Gastroesophageal sphincter (tissue), 4 donors: ENCODE measurements at regions not wholly inside any gene's neighbourhood (a gene's known extent, or its start where the extent isn't known, plus 50 kb on each side); places are given as distances from the start of the nearest gene placed in this dataset.

Source experiments
- ATAC-seq: fragments of 150-250 bp; one replicate; pipeline ENCODE4 v1.9.1; 2016; ENCODE audit warnings: mild to moderate bottlenecking, moderate library complexity
- H3K27ac ChIP-seq, 4 donors: fragments of 200-600 bp; sonication (generic) in 3 of 4; 1 replicate in 3 of 4; 2 replicates in 1 of 4; pipeline ENCODE4 v1.5.1; 2016 to 2019
- H3K27me3 ChIP-seq: fragments of 200-600 bp; sonication (generic); one replicate; pipeline ENCODE4 v1.5.1; 2019
- H3K36me3 ChIP-seq, 2 donors: fragments of 200-600 bp; sonication (generic); one replicate each; pipeline ENCODE4 v1.5.1; 2019; ENCODE audit warnings: control low read depth in 1 of 2
- H3K4me1 ChIP-seq, 3 donors: fragments of 200-600 bp; sonication (generic); 1 replicate in 2 of 3; 2 replicates in 1 of 3; pipeline ENCODE4 v1.5.1; 2016 to 2019; ENCODE audit warnings: control low read depth in 2 of 3
- H3K4me3 ChIP-seq, 2 donors: fragments of 200-600 bp; sonication (generic); one replicate each; pipeline ENCODE4 v1.5.1; 2019; ENCODE audit warnings: mild to moderate bottlenecking in 1 of 2, moderate library complexity in 1 of 2
- H3K9me3 ChIP-seq, 3 donors: fragments of 200-600 bp; sonication (generic); one replicate each; pipeline ENCODE4 v1.5.1; 2017 to 2019; ENCODE audit warnings: control low read depth in 2 of 3
- EP300 ChIP-seq: sonication (generic); formaldehyde crosslinking; IDR thresholded peaks from one replicate; pipeline ENCODE4 v1.6.1; 2017; ENCODE audit warnings: antibody characterized with exemption, mild to moderate bottlenecking
- POLR2A ChIP-seq, 2 donors: fragments of 450-650 bp; IDR thresholded peaks; one replicate each; pipeline ENCODE4 v1.6.1; 2017; ENCODE audit warnings: antibody characterized with exemption in 2 of 2, mild to moderate bottlenecking in 2 of 2, moderate library complexity in 1 of 2
- POLR2AphosphoS5 ChIP-seq: sonication (generic); formaldehyde crosslinking; IDR thresholded peaks from one replicate; pipeline ENCODE4 v1.6.1; 2017; ENCODE audit warnings: antibody characterized with exemption
- WGBS, 2 donors: methylation state at CpG; one replicate each; pipeline ENCODE4 v1.1.5; 2018; ENCODE audit warnings: low coverage in 1 of 2; 5-methylcytosine and 5-hydroxymethylcytosine counted together
- TF ChIP-seq, protein P1 (sequence below), 4 experiments: fragments of 200-600 bp in 2 of 4; fragments of 450-650 bp in 2 of 4; sonication (generic) in 1 of 4; IDR thresholded peaks; one replicate each; pipeline ENCODE4 v1.5.1; 2017 to 2019; ENCODE audit warnings: antibody characterized with exemption in 4 of 4, mild to moderate bottlenecking in 2 of 4, moderate library complexity in 2 of 4

DNA sequence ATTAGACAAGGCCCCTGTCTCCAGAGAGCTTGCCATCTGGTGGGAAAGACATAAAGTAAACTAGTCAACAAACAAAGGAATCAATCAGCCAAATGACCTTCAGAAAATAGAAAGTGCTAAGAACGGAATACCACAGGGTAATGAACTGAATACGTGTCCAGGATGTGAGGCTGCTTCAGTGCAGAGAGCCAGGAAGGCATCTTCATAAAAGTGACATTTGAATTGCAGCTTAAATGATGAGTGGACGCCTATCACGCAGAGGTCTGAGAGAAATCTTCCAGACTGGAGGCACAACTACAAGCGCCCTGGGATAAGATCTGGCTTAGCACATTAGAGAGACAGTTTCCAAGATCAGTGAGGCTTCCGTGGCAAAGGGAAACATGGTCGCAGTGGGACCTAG, 574.1 kb upstream of the CDH8 start:
- peaks cover 0 to 6% (median 0%) of the 10 kb centered on the region in 3 donors for H3K9me3 ChIP-seq
- no peaks in the 10 kb centered on the region for H3K27me3 ChIP-seq
- no peak overlapping the region for H3K4me3 ChIP-seq
- no peaks in the 10 kb centered on the region for H3K4me1 ChIP-seq
- H3K36me3 ChIP-seq, result no peaks in the 10 kb centered on the region
- H3K27ac ChIP-seq, result no peak overlapping the region
- ATAC-seq, result no peak
- TF ChIP-seq POLR2A (IDR thresholded peaks at IDR 0.05), result no peak
- TF ChIP-seq POLR2AphosphoS5, result no peak
- TF ChIP-seq EP300, result no peak
- TF ChIP-seq, protein P1, sequence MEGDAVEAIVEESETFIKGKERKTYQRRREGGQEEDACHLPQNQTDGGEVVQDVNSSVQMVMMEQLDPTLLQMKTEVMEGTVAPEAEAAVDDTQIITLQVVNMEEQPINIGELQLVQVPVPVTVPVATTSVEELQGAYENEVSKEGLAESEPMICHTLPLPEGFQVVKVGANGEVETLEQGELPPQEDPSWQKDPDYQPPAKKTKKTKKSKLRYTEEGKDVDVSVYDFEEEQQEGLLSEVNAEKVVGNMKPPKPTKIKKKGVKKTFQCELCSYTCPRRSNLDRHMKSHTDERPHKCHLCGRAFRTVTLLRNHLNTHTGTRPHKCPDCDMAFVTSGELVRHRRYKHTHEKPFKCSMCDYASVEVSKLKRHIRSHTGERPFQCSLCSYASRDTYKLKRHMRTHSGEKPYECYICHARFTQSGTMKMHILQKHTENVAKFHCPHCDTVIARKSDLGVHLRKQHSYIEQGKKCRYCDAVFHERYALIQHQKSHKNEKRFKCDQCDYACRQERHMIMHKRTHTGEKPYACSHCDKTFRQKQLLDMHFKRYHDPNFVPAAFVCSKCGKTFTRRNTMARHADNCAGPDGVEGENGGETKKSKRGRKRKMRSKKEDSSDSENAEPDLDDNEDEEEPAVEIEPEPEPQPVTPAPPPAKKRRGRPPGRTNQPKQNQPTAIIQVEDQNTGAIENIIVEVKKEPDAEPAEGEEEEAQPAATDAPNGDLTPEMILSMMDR (IDR thresholded peaks at IDR 0.05), result no peak
- 67 to 83% methylated on average over 6 to 7 of the region's 7 CpGs for WGBS, 2 donors

DNA sequence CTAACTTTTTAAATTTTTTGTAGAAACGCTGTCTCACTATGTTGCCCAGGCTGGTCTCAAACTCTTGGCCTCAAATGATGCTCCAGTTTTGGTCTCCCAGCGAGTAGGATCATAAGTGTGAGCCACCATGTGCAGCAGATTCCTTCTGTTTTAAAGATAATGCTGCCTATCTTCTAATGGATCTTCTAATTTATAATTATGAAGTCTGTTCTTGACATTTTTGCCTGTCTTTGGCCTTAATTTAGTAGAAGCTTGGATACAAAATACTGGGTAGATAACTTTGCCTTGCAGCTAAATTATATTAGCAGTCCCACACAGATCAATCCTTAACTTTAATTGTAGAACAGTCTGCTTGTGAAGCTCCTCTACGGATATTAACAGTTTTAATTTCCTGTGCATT, 566.6 kb upstream of the CDH8 start:
- H3K36me3 ChIP-seq, result no peaks in the 10 kb centered on the region
- TF ChIP-seq EP300 (no peak), POLR2A (IDR thresholded peaks at IDR 0.05) (no peak), POLR2AphosphoS5 (no peak)
- TF ChIP-seq, protein P1 (IDR thresholded peaks at IDR 0.05), result no peak
- H3K27me3 ChIP-seq, result no peaks in the 10 kb centered on the region
- no peaks in the 10 kb centered on the region for H3K4me1 ChIP-seq
- H3K4me3 ChIP-seq, result no peak overlapping the region
- 68 to 84% methylated on average over 3 of the region's 3 CpGs for WGBS, 2 donors
- no peak overlapping the region for H3K27ac ChIP-seq
- ATAC-seq, result no peak
- H3K9me3 ChIP-seq, result no peaks in the 10 kb centered on the region

DNA sequence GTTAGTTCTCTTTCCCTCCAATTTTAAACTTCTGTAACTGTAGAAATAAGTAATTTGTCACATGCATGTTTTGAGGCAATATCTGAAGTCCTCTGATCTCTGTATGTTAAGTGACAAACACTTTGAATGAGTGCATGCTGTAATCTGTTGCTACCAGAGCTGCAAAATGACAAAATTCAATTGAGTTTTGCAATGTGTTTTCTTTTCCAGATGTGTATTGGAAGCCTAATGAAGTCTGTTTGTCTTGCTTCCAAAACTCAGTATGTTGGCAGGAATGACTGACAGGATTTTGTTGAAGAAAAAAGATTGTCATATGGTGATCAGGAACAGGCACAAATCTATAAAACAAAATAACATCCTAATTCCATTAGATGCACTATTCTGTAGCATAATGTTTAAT, 561.6 kb upstream of the CDH8 start:
- H3K36me3 ChIP-seq, result no peaks in the 10 kb centered on the region
- no peak for TF ChIP-seq EP300
- TF ChIP-seq, protein P1 (IDR thresholded peaks at IDR 0.05), result no peak
- no peak for TF ChIP-seq POLR2A (IDR thresholded peaks at IDR 0.05)
- no peak for TF ChIP-seq POLR2AphosphoS5
- no peak for ATAC-seq
- no peaks in the 10 kb centered on the region for H3K9me3 ChIP-seq
- no peaks in the 10 kb centered on the region for H3K27me3 ChIP-seq
- no peaks in the 10 kb centered on the region for H3K4me1 ChIP-seq
- H3K4me3 ChIP-seq, result no peak overlapping the region
- no peak overlapping the region for H3K27ac ChIP-seq

DNA sequence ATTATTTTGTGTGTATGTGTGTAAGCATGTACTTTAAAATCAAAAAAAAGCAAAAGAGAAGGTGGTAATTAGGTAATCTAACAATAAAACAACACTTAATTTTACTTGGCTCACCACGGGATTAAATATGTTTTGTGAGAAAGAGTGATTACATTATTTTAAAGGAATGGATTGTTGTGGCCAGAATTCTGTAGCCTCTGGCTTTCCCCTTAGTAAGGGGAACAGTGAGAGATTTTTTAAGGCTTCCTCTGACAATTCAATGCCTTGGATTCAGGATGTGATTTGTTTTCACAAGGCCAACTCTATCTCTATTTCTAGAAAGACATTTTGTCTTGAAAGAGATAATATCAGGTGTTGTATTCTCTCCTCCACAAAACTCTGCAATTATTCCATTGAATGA, 560.3 kb upstream of the CDH8 start:
- WGBS, 2 donors, result 4 to 11% methylated on average over 1 of the region's 1 CpG
- TF ChIP-seq POLR2AphosphoS5 (no peak), EP300 (no peak), POLR2A (IDR thresholded peaks at IDR 0.05) (no peak)
- TF ChIP-seq, protein P1 (IDR thresholded peaks at IDR 0.05), result no peak
- no peaks in the 10 kb centered on the region for H3K4me1 ChIP-seq
- H3K27me3 ChIP-seq, result no peaks in the 10 kb centered on the region
- no peak for ATAC-seq
- no peaks in the 10 kb centered on the region for H3K9me3 ChIP-seq
- no peak overlapping the region for H3K4me3 ChIP-seq
- H3K27ac ChIP-seq, result no peak overlapping the region
- H3K36me3 ChIP-seq, result no peaks in the 10 kb centered on the region

DNA sequence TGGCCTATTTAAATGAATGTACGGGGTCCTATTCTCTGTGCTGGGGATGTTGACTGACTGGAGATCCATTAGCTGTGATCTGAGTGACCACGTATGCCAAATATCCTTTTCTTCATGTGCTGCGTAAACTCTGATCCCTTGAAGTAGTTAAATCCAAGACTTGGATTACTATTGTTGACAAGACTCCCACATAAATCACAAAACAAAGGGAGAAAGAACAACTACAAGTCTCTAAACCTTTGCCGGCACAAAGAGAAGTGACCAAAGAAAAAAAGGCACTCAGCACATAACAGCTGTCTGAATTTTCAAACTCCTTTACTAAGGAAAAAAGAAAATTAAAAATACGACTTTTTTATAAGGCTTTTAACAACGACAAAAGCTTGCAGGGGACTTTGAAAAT, 559.9 kb upstream of the CDH8 start:
- H3K36me3 ChIP-seq, result no peaks in the 10 kb centered on the region
- H3K27me3 ChIP-seq, result no peaks in the 10 kb centered on the region
- H3K9me3 ChIP-seq, result no peaks in the 10 kb centered on the region
- no peak for ATAC-seq
- no peak overlapping the region for H3K4me3 ChIP-seq
- H3K4me1 ChIP-seq, result no peaks in the 10 kb centered on the region
- 25 to 31% methylated on average over 6 of the region's 6 CpGs for WGBS, 2 donors
- H3K27ac ChIP-seq, result no peak overlapping the region
- no peak for TF ChIP-seq POLR2AphosphoS5
- TF ChIP-seq POLR2A (IDR thresholded peaks at IDR 0.05), result no peak
- TF ChIP-seq EP300, result no peak
- TF ChIP-seq, protein P1 (IDR thresholded peaks at IDR 0.05), result no peak
